Liver (tissue), 8 donors: ENCODE measurements at regions not wholly inside any gene's neighbourhood (a gene's known extent, or its start where the extent isn't known, plus 50 kb on each side); places are given as distances from the start of the nearest gene placed in this dataset.

Experiments
- DNase-seq: peaks from one replicate; pipeline ENCODE4 v3.0.0-alpha.2; 2017; ENCODE audit warnings: low spot score
- H3K27ac ChIP-seq, 2 donors: one replicate each; pipeline ENCODE4 v1.7.0; 2013; ENCODE audit warnings: inconsistent platforms in 2 of 2, low read length in 2 of 2, control low read depth in 1 of 2, low read depth in 1 of 2, mild to moderate bottlenecking in 1 of 2
- H3K27me3 ChIP-seq, 4 donors: one replicate each; pipeline versions ENCODE4 v1.6.1 to v1.7.0; 2013; ENCODE audit warnings: low read length in 3 of 4, inconsistent platforms in 1 of 4, mild to moderate bottlenecking in 1 of 4, moderate library complexity in 1 of 4; ENCODE audit not compliant: control insufficient read depth in 4 of 4, insufficient read depth in 4 of 4
- H3K36me3 ChIP-seq, 4 donors: one replicate each; pipeline versions ENCODE4 v1.6.1 to v1.7.0; 2013; ENCODE audit warnings: low read length in 3 of 4, mild to moderate bottlenecking in 3 of 4, low read depth in 1 of 4, moderate library complexity in 1 of 4; ENCODE audit not compliant: control insufficient read depth in 4 of 4, insufficient read depth in 3 of 4
- H3K4me1 ChIP-seq, 4 donors: one replicate each; pipeline versions ENCODE4 v1.6.1 to v1.7.0; 2013; ENCODE audit warnings: low read length in 3 of 4, mild to moderate bottlenecking in 3 of 4, moderate library complexity in 1 of 4; ENCODE audit not compliant: control insufficient read depth in 4 of 4, insufficient read depth in 4 of 4
- H3K4me3 ChIP-seq, 3 donors: one replicate each; pipeline versions ENCODE4 v1.6.1 to v1.7.0; 2013; ENCODE audit warnings: low read length in 3 of 3, control low read depth in 1 of 3, low read depth in 1 of 3, mild to moderate bottlenecking in 1 of 3
- H3K9ac ChIP-seq, 2 donors: one replicate each; pipeline ENCODE4 v1.7.0; 2013; ENCODE audit warnings: low read length in 2 of 2, mild to moderate bottlenecking in 2 of 2, moderate library complexity in 2 of 2, control low read depth in 1 of 2, low read depth in 1 of 2
- H3K9me3 ChIP-seq, 4 donors: one replicate each; pipeline versions ENCODE4 v1.6.1 to v1.7.0; 2013; ENCODE audit warnings: low read length in 3 of 4; ENCODE audit not compliant: control insufficient read depth in 4 of 4
- EGR1 ChIP-seq, 2 donors: IDR thresholded peaks; 2 replicates each; pipeline ENCODE4 v1.6.1; 2016 to 2018; ENCODE audit warnings: antibody characterized with exemption in 2 of 2, low read depth in 2 of 2
- FOXA1 ChIP-seq: IDR thresholded peaks from 2 replicates; pipeline ENCODE4 v1.6.1; 2016; ENCODE audit warnings: antibody characterized with exemption
- FOXA2 ChIP-seq: IDR thresholded peaks from 2 replicates; pipeline ENCODE4 v1.6.1; 2016; ENCODE audit warnings: antibody characterized with exemption
- GABPA ChIP-seq, 2 donors: IDR thresholded peaks in 1 of 2; conservative IDR thresholded peaks in 1 of 2; 2 replicates each; pipeline ENCODE4 v1.6.1; 2016; ENCODE audit warnings: antibody characterized with exemption in 2 of 2, mild to moderate bottlenecking in 1 of 2, moderate library complexity in 1 of 2
- HNF4A ChIP-seq, 2 donors: conservative IDR thresholded peaks; 2 replicates each; pipeline ENCODE4 v1.6.1; 2016; ENCODE audit warnings: antibody characterized with exemption in 2 of 2, mild to moderate bottlenecking in 2 of 2
- HNF4G ChIP-seq: IDR thresholded peaks from 2 replicates; pipeline ENCODE4 v1.6.1; 2016; ENCODE audit warnings: antibody characterized with exemption
- JUND ChIP-seq, 2 donors: IDR thresholded peaks; 2 replicates each; pipeline ENCODE4 v1.6.1; 2016; ENCODE audit warnings: antibody characterized with exemption in 2 of 2
- NR2F2 ChIP-seq: IDR thresholded peaks from 2 replicates; pipeline ENCODE4 v1.6.1; 2016; ENCODE audit warnings: antibody characterized with exemption
- RAD21 ChIP-seq, 2 donors: IDR thresholded peaks; 2 replicates each; pipeline ENCODE4 v1.6.1; 2016; ENCODE audit warnings: antibody characterized with exemption in 2 of 2, mild to moderate bottlenecking in 2 of 2
- RXRA ChIP-seq, 2 donors: IDR thresholded peaks; 2 replicates each; pipeline ENCODE4 v1.6.1; 2017 to 2018; ENCODE audit warnings: antibody characterized with exemption in 2 of 2, mild to moderate bottlenecking in 1 of 2
- SP1 ChIP-seq: IDR thresholded peaks from 2 replicates; pipeline ENCODE4 v1.6.1; 2018; ENCODE audit warnings: antibody characterized with exemption, mild to moderate bottlenecking
- TAF1 ChIP-seq: conservative IDR thresholded peaks from 2 replicates; pipeline ENCODE4 v1.6.1; 2016; ENCODE audit warnings: antibody characterized with exemption, mild to moderate bottlenecking
- YY1 ChIP-seq: IDR thresholded peaks from 2 replicates; pipeline ENCODE4 v1.6.1; 2016; ENCODE audit warnings: antibody characterized with exemption, mild to moderate bottlenecking
- WGBS: extraction: QIAGEN DNeasy Blood & Tissue Kit; methylation state at CpG from one replicate; pipeline ENCODE4 v1.1.7; 2013; 5-methylcytosine and 5-hydroxymethylcytosine counted together
- TF ChIP-seq, protein P1 (sequence below): IDR thresholded peaks from 2 replicates; pipeline ENCODE4 v1.6.1; 2016; ENCODE audit warnings: antibody characterized with exemption, mild to moderate bottlenecking
- TF ChIP-seq, protein P2 (sequence below): IDR thresholded peaks from 2 replicates; pipeline ENCODE4 v1.6.1; 2016; ENCODE audit warnings: antibody characterized with exemption
- TF ChIP-seq, protein P3 (sequence below): IDR thresholded peaks from 2 replicates; pipeline ENCODE4 v1.6.1; 2016; ENCODE audit warnings: antibody characterized with exemption
- TF ChIP-seq, protein P4 (sequence below): fragments of 150-350 bp; IDR thresholded peaks from 2 replicates; pipeline ENCODE4 v1.5.1; 2017; ENCODE audit warnings: improper control_type of control experiment, low read depth, low read length; ENCODE audit not compliant: missing input control
- TF ChIP-seq, protein P5 (sequence below): IDR thresholded peaks from 2 replicates; pipeline ENCODE4 v1.6.1; 2016; ENCODE audit warnings: antibody characterized with exemption
- donor health status: healthy.
- donor health status: healthy.
- donor health status: healthy.
- donor health status: healthy.
- donor health status: healthy.

DNA sequence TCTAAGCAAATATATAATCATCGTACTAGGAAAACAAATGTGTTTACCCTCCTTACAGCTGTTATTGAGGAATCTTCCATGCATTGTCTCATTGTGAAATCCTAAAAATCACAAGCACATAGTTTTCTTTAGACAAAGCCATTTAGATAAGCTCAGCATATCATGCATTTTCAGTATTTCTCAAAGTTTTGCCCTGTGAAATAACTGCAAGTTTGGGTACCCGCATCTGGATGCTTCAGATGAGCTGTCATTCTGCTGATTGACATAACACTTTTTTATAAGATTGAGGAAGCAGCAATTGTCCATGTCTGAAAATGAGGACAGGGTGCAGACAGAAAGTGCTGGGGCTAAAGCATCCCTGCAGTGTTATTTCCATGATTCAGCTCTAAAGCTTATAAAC is 96.2 kb downstream of the IYD start:
- Histone ChIP-seq H3K4me1 (no peaks in the 10 kb centered on the region), H3K9me3 (no peaks in the 10 kb centered on the region), H3K4me3 (no peak overlapping the region), H3K27ac (no peak overlapping the region), H3K27me3 (no peaks in the 10 kb centered on the region), H3K36me3 (no peaks in the 10 kb centered on the region), H3K9ac (no peak overlapping the region)
- DNase-seq: no peak
- WGBS: 72% methylated on average over 2 of the region's 2 CpGs
- no peak for TF ChIP-seq NR2F2
- no peak for TF ChIP-seq JUND (IDR thresholded peaks at IDR 0.05)
- no peak for TF ChIP-seq FOXA1
- TF ChIP-seq SP1: no peak
- no peak for TF ChIP-seq RXRA (IDR thresholded peaks at IDR 0.05)

DNA sequence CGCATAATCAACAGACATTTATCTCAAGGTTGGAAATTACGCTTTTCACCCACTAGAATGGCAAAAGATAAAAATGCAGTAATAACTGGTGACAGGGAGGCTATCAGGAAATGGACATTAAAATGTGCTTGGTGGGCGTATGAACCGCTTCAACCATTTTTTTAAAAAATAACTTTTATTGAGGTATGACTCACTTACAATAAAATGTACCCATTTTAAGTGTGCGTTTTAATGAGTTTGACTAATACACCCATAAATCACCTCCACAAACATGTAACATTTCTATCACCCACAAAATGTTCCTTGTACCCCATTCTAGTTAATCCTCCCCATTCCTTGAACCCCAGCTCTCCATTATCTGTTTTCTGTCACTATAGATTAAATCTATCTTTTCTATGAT is 96.8 kb downstream of the IYD start:
- Histone ChIP-seq H3K9ac (no peak overlapping the region), H3K27ac (no peak overlapping the region), H3K36me3 (no peaks in the 10 kb centered on the region), H3K4me3 (no peak overlapping the region), H3K9me3 (no peaks in the 10 kb centered on the region), H3K4me1 (no peaks in the 10 kb centered on the region), H3K27me3 (no peaks in the 10 kb centered on the region)
- DNase-seq: no peak
- TF ChIP-seq HNF4A (conservative IDR thresholded peaks at IDR 0.05) (no peak), FOXA2 (no peak), HNF4G (no peak), JUND (IDR thresholded peaks at IDR 0.05) (no peak), EGR1 (IDR thresholded peaks at IDR 0.05; ENCODE audit: low read depth in 2 of 2) (no peak), GABPA (IDR thresholded peaks at IDR 0.05 in 1 of 2, conservative IDR thresholded peaks at IDR 0.05 in 1 of 2) (no peak), RXRA (IDR thresholded peaks at IDR 0.05) (no peak), YY1 (no peak), SP1 (no peak), NR2F2 (no peak), FOXA1 (no peak), TAF1 (no peak), RAD21 (IDR thresholded peaks at IDR 0.05) (no peak)
- TF ChIP-seq, protein P1, sequence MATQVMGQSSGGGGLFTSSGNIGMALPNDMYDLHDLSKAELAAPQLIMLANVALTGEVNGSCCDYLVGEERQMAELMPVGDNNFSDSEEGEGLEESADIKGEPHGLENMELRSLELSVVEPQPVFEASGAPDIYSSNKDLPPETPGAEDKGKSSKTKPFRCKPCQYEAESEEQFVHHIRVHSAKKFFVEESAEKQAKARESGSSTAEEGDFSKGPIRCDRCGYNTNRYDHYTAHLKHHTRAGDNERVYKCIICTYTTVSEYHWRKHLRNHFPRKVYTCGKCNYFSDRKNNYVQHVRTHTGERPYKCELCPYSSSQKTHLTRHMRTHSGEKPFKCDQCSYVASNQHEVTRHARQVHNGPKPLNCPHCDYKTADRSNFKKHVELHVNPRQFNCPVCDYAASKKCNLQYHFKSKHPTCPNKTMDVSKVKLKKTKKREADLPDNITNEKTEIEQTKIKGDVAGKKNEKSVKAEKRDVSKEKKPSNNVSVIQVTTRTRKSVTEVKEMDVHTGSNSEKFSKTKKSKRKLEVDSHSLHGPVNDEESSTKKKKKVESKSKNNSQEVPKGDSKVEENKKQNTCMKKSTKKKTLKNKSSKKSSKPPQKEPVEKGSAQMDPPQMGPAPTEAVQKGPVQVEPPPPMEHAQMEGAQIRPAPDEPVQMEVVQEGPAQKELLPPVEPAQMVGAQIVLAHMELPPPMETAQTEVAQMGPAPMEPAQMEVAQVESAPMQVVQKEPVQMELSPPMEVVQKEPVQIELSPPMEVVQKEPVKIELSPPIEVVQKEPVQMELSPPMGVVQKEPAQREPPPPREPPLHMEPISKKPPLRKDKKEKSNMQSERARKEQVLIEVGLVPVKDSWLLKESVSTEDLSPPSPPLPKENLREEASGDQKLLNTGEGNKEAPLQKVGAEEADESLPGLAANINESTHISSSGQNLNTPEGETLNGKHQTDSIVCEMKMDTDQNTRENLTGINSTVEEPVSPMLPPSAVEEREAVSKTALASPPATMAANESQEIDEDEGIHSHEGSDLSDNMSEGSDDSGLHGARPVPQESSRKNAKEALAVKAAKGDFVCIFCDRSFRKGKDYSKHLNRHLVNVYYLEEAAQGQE: no peak
- TF ChIP-seq, protein P2, sequence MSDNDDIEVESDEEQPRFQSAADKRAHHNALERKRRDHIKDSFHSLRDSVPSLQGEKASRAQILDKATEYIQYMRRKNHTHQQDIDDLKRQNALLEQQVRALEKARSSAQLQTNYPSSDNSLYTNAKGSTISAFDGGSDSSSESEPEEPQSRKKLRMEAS: no peak
- TF ChIP-seq, protein P3, sequence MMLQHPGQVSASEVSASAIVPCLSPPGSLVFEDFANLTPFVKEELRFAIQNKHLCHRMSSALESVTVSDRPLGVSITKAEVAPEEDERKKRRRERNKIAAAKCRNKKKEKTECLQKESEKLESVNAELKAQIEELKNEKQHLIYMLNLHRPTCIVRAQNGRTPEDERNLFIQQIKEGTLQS: no peak
- TF ChIP-seq, protein P4, sequence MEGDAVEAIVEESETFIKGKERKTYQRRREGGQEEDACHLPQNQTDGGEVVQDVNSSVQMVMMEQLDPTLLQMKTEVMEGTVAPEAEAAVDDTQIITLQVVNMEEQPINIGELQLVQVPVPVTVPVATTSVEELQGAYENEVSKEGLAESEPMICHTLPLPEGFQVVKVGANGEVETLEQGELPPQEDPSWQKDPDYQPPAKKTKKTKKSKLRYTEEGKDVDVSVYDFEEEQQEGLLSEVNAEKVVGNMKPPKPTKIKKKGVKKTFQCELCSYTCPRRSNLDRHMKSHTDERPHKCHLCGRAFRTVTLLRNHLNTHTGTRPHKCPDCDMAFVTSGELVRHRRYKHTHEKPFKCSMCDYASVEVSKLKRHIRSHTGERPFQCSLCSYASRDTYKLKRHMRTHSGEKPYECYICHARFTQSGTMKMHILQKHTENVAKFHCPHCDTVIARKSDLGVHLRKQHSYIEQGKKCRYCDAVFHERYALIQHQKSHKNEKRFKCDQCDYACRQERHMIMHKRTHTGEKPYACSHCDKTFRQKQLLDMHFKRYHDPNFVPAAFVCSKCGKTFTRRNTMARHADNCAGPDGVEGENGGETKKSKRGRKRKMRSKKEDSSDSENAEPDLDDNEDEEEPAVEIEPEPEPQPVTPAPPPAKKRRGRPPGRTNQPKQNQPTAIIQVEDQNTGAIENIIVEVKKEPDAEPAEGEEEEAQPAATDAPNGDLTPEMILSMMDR: no peak
- TF ChIP-seq, protein P5, sequence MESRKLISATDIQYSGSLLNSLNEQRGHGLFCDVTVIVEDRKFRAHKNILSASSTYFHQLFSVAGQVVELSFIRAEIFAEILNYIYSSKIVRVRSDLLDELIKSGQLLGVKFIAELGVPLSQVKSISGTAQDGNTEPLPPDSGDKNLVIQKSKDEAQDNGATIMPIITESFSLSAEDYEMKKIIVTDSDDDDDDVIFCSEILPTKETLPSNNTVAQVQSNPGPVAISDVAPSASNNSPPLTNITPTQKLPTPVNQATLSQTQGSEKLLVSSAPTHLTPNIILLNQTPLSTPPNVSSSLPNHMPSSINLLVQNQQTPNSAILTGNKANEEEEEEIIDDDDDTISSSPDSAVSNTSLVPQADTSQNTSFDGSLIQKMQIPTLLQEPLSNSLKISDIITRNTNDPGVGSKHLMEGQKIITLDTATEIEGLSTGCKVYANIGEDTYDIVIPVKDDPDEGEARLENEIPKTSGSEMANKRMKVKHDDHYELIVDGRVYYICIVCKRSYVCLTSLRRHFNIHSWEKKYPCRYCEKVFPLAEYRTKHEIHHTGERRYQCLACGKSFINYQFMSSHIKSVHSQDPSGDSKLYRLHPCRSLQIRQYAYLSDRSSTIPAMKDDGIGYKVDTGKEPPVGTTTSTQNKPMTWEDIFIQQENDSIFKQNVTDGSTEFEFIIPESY: no peak
- WGBS: 82% methylated on average over 5 of the region's 5 CpGs
